ENCODE measurements at regions not wholly inside any gene's neighbourhood (a gene's known extent, or its start where the extent isn't known, plus 50 kb on each side); places are given as distances from the start of the nearest gene placed in this dataset.

GRCh38 chr5:154557548-154557947 lies 79.5 kb upstream of the HAND1 start:
- no peaks in the 10 kb centered on the region for H3K79me2 ChIP-seq (replicated peaks; ENCODE audit: insufficient read depth, low read length)
- H3K36me3 ChIP-seq (ENCODE audit: insufficient read depth, low read length): no peaks in the 10 kb centered on the region
- TF ChIP-seq EZH2 (IDR thresholded peaks at IDR 0.05; ENCODE audit: borderline replicate concordance, insufficient read depth, low read length, poor library complexity, severe bottlenecking) (no peak), RAD21 (conservative IDR thresholded peaks at IDR 0.05) (no peak), EP300 (conservative IDR thresholded peaks at IDR 0.05; ENCODE audit: poor library complexity, severe bottlenecking) (no peak)
- H4K20me1 ChIP-seq (ENCODE audit: insufficient read depth): no peaks in the 10 kb centered on the region
- no peaks in the 10 kb centered on the region for H3K9me3 ChIP-seq (ENCODE audit: low read length)
- no peak overlapping the region for H3K9ac ChIP-seq (ENCODE audit: low read length)
- no peak overlapping the region for H2AFZ ChIP-seq (ENCODE audit: low read depth, low read length)
- no peaks in the 10 kb centered on the region for H3K9me2 ChIP-seq (ENCODE audit: insufficient read depth, low read length)
- H3K27ac ChIP-seq (ENCODE audit: low read length): no peak overlapping the region
- H3K4me3 ChIP-seq (ENCODE audit: low read length): no peak overlapping the region
- H3F3A ChIP-seq (ENCODE audit: insufficient read depth, low read length, poor library complexity, severe bottlenecking): no peaks in the 10 kb centered on the region
- H3K27me3 ChIP-seq (ENCODE audit: insufficient read depth, low read depth, low read length): no peaks in the 10 kb centered on the region
- H3K4me2 ChIP-seq (ENCODE audit: low read length): no peak overlapping the region

- Histone ChIP-seq H3K36me3 (ENCODE audit: insufficient read depth, low read length) (no peaks in the 10 kb centered on the region), H3K9me2 (ENCODE audit: insufficient read depth, low read length) (no peaks in the 10 kb centered on the region), H4K20me1 (ENCODE audit: insufficient read depth) (no peaks in the 10 kb centered on the region), H3K4me3 (ENCODE audit: low read length) (no peak overlapping the region), H3K27ac (ENCODE audit: low read length) (no peak overlapping the region), H3K27me3 (ENCODE audit: insufficient read depth, low read depth, low read length) (no peaks in the 10 kb centered on the region), H3K9me3 (ENCODE audit: low read length) (no peaks in the 10 kb centered on the region), H3K4me2 (ENCODE audit: low read length) (no peak overlapping the region), H2AFZ (ENCODE audit: low read depth, low read length) (no peak overlapping the region), H3F3A (ENCODE audit: insufficient read depth, low read length, poor library complexity, severe bottlenecking) (no peaks in the 10 kb centered on the region), H3K79me2 (replicated peaks; ENCODE audit: insufficient read depth, low read length) (no peaks in the 10 kb centered on the region), H3K9ac (ENCODE audit: low read length) (no peak overlapping the region)
- TF ChIP-seq SMC3 (conservative IDR thresholded peaks at IDR 0.05; ENCODE audit: poor library complexity) (no peak), EP300 (conservative IDR thresholded peaks at IDR 0.05; ENCODE audit: poor library complexity, severe bottlenecking) (no peak), EZH2 (IDR thresholded peaks at IDR 0.05; ENCODE audit: borderline replicate concordance, insufficient read depth, low read length, poor library complexity, severe bottlenecking) (no peak)
These were observed 69.5 kb upstream of the HAND1 start for GRCh38 chr5:154547551-154547950.

- Histone ChIP-seq H2AFZ (ENCODE audit: low read depth, low read length) (no peak overlapping the region), H3K27ac (ENCODE audit: low read length) (no peak overlapping the region), H3K4me2 (ENCODE audit: low read length) (no peak overlapping the region), H4K20me1 (ENCODE audit: insufficient read depth) (no peaks in the 10 kb centered on the region), H3K9me2 (ENCODE audit: insufficient read depth, low read length) (no peaks in the 10 kb centered on the region), H3K9ac (ENCODE audit: low read length) (no peak overlapping the region), H3K36me3 (ENCODE audit: insufficient read depth, low read length) (no peaks in the 10 kb centered on the region), H3K79me2 (replicated peaks; ENCODE audit: insufficient read depth, low read length) (no peaks in the 10 kb centered on the region), H3F3A (ENCODE audit: insufficient read depth, low read length, poor library complexity, severe bottlenecking) (no peaks in the 10 kb centered on the region), H3K4me3 (ENCODE audit: low read length) (no peak overlapping the region), H3K27me3 (ENCODE audit: insufficient read depth, low read depth, low read length) (no peaks in the 10 kb centered on the region), H3K9me3 (ENCODE audit: low read length) (no peaks in the 10 kb centered on the region)
- TF ChIP-seq EP300 (conservative IDR thresholded peaks at IDR 0.05; ENCODE audit: poor library complexity, severe bottlenecking) (no peak), SMC3 (conservative IDR thresholded peaks at IDR 0.05; ENCODE audit: poor library complexity) (no peak), RAD21 (conservative IDR thresholded peaks at IDR 0.05) (no peak), MXI1 (conservative IDR thresholded peaks at IDR 0.05; ENCODE audit: poor library complexity, severe bottlenecking) (no peak), REST (IDR thresholded peaks at IDR 0.05; ENCODE audit: borderline replicate concordance) (no peak), CTCF (IDR thresholded peaks at IDR 0.05; ENCODE audit: poor library complexity, severe bottlenecking) (no peak), POLR2AphosphoS5 (IDR thresholded peaks at IDR 0.05) (no peak), TAF1 (IDR thresholded peaks at IDR 0.05; ENCODE audit: low read depth) (no peak), EZH2 (IDR thresholded peaks at IDR 0.05; ENCODE audit: borderline replicate concordance, insufficient read depth, low read length, poor library complexity, severe bottlenecking) (no peak)
These were observed 68.7 kb upstream of the HAND1 start for GRCh38 chr5:154546719-154547118.
